ENCODE measurements at regions not wholly inside any gene's neighbourhood (a gene's known extent, or its start where the extent isn't known, plus 50 kb on each side); places are given as distances from the start of the nearest gene placed in this dataset.

GRCh38 chr3:102183186-102183585 lies 251.6 kb upstream of the ZPLD1 start:
- TF ChIP-seq, protein P1, sequence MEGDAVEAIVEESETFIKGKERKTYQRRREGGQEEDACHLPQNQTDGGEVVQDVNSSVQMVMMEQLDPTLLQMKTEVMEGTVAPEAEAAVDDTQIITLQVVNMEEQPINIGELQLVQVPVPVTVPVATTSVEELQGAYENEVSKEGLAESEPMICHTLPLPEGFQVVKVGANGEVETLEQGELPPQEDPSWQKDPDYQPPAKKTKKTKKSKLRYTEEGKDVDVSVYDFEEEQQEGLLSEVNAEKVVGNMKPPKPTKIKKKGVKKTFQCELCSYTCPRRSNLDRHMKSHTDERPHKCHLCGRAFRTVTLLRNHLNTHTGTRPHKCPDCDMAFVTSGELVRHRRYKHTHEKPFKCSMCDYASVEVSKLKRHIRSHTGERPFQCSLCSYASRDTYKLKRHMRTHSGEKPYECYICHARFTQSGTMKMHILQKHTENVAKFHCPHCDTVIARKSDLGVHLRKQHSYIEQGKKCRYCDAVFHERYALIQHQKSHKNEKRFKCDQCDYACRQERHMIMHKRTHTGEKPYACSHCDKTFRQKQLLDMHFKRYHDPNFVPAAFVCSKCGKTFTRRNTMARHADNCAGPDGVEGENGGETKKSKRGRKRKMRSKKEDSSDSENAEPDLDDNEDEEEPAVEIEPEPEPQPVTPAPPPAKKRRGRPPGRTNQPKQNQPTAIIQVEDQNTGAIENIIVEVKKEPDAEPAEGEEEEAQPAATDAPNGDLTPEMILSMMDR (IDR thresholded peaks at IDR 0.05), result no peak
- TF ChIP-seq POLR2A (IDR thresholded peaks at IDR 0.05), result no peak
